ENCODE measurements at regions not wholly inside any gene's neighbourhood (a gene's known extent, or its start where the extent isn't known, plus 50 kb on each side); places are given as distances from the start of the nearest gene placed in this dataset.

DNA sequence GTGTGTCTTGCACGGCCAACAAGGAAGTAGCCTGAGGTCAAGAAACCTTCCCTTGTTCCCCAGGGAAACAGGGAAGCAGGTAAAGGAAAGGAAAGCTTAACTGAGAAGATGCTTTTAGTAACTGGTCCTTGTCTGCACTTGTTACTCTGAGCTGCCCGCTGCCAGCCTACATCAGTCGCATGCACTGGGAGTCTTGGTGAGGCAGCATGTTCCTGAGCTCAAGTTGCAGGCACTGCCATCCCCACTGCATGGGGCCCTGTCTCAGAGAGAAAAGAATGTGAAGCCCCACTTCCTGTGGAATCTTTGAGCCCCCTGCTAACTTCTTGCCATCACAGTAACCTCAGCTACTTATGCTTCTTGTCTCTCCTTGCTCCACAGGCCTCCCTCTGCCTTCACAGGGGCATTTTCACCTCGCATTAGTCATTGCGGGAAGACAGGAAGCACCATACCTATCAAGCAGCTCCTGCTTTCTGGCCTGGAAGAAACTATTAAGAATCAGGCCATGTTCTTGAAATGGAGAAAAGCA lies 344.1 kb upstream of the ADAMTSL1 start:
- H3K9me3 ChIP-seq (replicated peaks; ENCODE audit: insufficient read depth, low read length) = no peaks in the 10 kb centered on the region
- no peak overlapping the region for H3K9ac ChIP-seq (ENCODE audit: low read length)
- no peak for TF ChIP-seq EZH2 (optimal IDR thresholded peaks at IDR 0.05; ENCODE audit: low read depth, low read length)
- TF ChIP-seq, protein P1, sequence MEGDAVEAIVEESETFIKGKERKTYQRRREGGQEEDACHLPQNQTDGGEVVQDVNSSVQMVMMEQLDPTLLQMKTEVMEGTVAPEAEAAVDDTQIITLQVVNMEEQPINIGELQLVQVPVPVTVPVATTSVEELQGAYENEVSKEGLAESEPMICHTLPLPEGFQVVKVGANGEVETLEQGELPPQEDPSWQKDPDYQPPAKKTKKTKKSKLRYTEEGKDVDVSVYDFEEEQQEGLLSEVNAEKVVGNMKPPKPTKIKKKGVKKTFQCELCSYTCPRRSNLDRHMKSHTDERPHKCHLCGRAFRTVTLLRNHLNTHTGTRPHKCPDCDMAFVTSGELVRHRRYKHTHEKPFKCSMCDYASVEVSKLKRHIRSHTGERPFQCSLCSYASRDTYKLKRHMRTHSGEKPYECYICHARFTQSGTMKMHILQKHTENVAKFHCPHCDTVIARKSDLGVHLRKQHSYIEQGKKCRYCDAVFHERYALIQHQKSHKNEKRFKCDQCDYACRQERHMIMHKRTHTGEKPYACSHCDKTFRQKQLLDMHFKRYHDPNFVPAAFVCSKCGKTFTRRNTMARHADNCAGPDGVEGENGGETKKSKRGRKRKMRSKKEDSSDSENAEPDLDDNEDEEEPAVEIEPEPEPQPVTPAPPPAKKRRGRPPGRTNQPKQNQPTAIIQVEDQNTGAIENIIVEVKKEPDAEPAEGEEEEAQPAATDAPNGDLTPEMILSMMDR (IDR thresholded peaks at IDR 0.05; ENCODE audit: low read length) = no peak
- no peaks in the 10 kb centered on the region for H3K4me1 ChIP-seq (ENCODE audit: low read length)
- H4K20me1 ChIP-seq (ENCODE audit: insufficient read depth, low read length) = no peaks in the 10 kb centered on the region
- H3K36me3 ChIP-seq (replicated peaks; ENCODE audit: insufficient read depth, low read length) = no peaks in the 10 kb centered on the region
- H3K27me3 ChIP-seq (replicated peaks; ENCODE audit: insufficient read depth, low read length) = no peaks in the 10 kb centered on the region
- no peak overlapping the region for H3K4me3 ChIP-seq (ENCODE audit: low read length)
- DNase-seq = no peak
- H3F3A ChIP-seq (ENCODE audit: insufficient read depth, low read length) = no peaks in the 10 kb centered on the region
- H3K4me2 ChIP-seq (ENCODE audit: low read depth, low read length) = no peak overlapping the region
- no peak overlapping the region for H2AFZ ChIP-seq (ENCODE audit: low read length)
- no peaks in the 10 kb centered on the region for H3K9me2 ChIP-seq (replicated peaks; ENCODE audit: insufficient read depth, low read length)
- no peak overlapping the region for H3K27ac ChIP-seq (ENCODE audit: low read length)
- H3K79me2 ChIP-seq (ENCODE audit: low read length) = no peaks in the 10 kb centered on the region

DNA sequence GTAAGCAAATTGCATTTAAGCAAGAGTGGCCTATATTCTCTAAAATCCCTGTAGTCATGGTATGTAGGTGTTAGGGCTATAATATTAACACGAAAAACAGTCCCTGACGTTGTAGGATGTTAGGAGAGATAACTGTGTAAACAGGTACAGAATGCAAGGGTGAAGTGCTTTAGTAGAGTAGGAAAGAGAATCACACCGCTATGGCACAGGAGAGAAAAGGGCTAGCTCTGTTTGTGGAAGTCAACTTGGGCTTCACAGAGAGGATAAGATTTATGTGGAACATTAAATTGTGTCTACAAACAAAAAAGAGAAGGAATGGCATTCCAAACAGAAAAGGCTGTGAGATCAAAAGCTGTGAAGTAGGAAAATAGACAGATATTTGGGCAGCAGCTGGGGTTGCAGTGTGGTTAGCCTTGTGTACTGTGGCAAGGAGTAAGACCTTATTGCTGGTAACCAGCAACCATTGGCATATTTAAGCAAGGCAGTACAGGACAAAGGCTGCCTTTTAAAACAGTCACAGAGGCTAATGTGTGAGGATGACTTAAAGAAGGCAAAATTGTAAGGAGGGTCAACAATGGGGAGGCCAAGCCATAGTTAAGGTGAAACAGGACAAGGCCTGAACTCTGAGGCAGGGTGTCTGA lies 337.5 kb upstream of the ADAMTSL1 start:
- Histone ChIP-seq H3K4me3 (ENCODE audit: low read length) (no peak overlapping the region), H2AFZ (ENCODE audit: low read length) (no peak overlapping the region), H3K36me3 (replicated peaks; ENCODE audit: insufficient read depth, low read length) (no peaks in the 10 kb centered on the region), H3K4me1 (ENCODE audit: low read length) (no peaks in the 10 kb centered on the region), H3K9ac (ENCODE audit: low read length) (no peak overlapping the region), H3K27me3 (replicated peaks; ENCODE audit: insufficient read depth, low read length) (no peaks in the 10 kb centered on the region), H4K20me1 (ENCODE audit: insufficient read depth, low read length) (no peaks in the 10 kb centered on the region), H3F3A (ENCODE audit: insufficient read depth, low read length) (no peaks in the 10 kb centered on the region), H3K27ac (ENCODE audit: low read length) (no peak overlapping the region), H3K9me3 (replicated peaks; ENCODE audit: insufficient read depth, low read length) (no peaks in the 10 kb centered on the region), H3K79me2 (ENCODE audit: low read length) (no peaks in the 10 kb centered on the region), H3K9me2 (replicated peaks; ENCODE audit: insufficient read depth, low read length) (no peaks in the 10 kb centered on the region), H3K4me2 (ENCODE audit: low read depth, low read length) (no peak overlapping the region)
- no peak for DNase-seq
- TF ChIP-seq, protein P1 (IDR thresholded peaks at IDR 0.05; ENCODE audit: low read length) = no peak
- TF ChIP-seq EZH2 (optimal IDR thresholded peaks at IDR 0.05; ENCODE audit: low read depth, low read length) (no peak), EZH2phosphoT487 (IDR thresholded peaks at IDR 0.05; ENCODE audit: low read length) (no peak)

DNA sequence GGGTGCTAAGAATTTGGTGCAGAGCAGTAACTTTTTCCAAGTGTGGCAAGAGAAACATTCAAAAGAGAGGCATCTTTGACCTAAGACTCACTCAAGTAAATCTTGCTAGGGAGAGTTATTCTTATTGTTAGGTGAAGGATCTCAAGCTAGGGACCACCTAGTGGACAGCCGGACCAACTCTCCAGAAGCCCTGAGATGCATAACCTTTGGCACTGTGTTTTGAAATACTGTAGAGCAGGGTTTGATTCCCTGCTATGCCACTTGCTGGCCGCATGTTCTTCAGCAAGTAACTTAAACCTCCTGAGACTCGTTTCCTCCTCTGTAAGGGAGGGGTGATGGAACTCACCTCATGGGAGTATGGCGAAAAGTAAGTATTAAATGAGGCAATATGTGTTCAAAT lies 336.1 kb upstream of the ADAMTSL1 start:
- H3K4me1 ChIP-seq (ENCODE audit: low read length) = no peaks in the 10 kb centered on the region
- no peak overlapping the region for H3K9ac ChIP-seq (ENCODE audit: low read length)
- H3K36me3 ChIP-seq (replicated peaks; ENCODE audit: insufficient read depth, low read length) = no peaks in the 10 kb centered on the region
- H3K27ac ChIP-seq (ENCODE audit: low read length) = no peak overlapping the region
- H3K79me2 ChIP-seq (ENCODE audit: low read length) = no peaks in the 10 kb centered on the region
- no peak overlapping the region for H3K4me2 ChIP-seq (ENCODE audit: low read depth, low read length)
- H2AFZ ChIP-seq (ENCODE audit: low read length) = no peak overlapping the region
- H4K20me1 ChIP-seq (ENCODE audit: insufficient read depth, low read length) = no peaks in the 10 kb centered on the region
- no peaks in the 10 kb centered on the region for H3K27me3 ChIP-seq (replicated peaks; ENCODE audit: insufficient read depth, low read length)
- no peaks in the 10 kb centered on the region for H3F3A ChIP-seq (ENCODE audit: insufficient read depth, low read length)
- TF ChIP-seq, protein P1 (IDR thresholded peaks at IDR 0.05; ENCODE audit: low read length) = no peak
- TF ChIP-seq EZH2phosphoT487 (IDR thresholded peaks at IDR 0.05; ENCODE audit: low read length) (no peak), EZH2 (optimal IDR thresholded peaks at IDR 0.05; ENCODE audit: low read depth, low read length) (no peak)
- DNase-seq = no peak
- no peaks in the 10 kb centered on the region for H3K9me3 ChIP-seq (replicated peaks; ENCODE audit: insufficient read depth, low read length)
- H3K4me3 ChIP-seq (ENCODE audit: low read length) = no peak overlapping the region
- no peaks in the 10 kb centered on the region for H3K9me2 ChIP-seq (replicated peaks; ENCODE audit: insufficient read depth, low read length)

Measured in MM.1S (cell line).